Aorta (tissue), 5 donors: ENCODE measurements at regions not wholly inside any gene's neighbourhood (a gene's known extent, or its start where the extent isn't known, plus 50 kb on each side); places are given as distances from the start of the nearest gene placed in this dataset.
"Not testable (repeated sequence)": the region's sequence is repeated elsewhere in the genome, so short reads cannot be mapped to it uniquely, and the experiment has no call there.

ENCODE experiments used
- ATAC-seq: fragments of 200-7000 bp; cut with Tn5 transposase; one replicate; pipeline ENCODE4 v1.9.1; 2022; ENCODE audit warnings: moderate library complexity; ENCODE audit not compliant: low FRiP score
- DNase-seq, 2 donors: peaks; one replicate each; pipeline ENCODE4 v3.0.0-alpha.2; 2020
- H3K27ac ChIP-seq, 2 donors: one replicate each; pipeline ENCODE4 v1.5.1; 2013; ENCODE audit warnings: low read length in 2 of 2, mild to moderate bottlenecking in 2 of 2, moderate library complexity in 2 of 2, control low read depth in 1 of 2, inconsistent platforms in 1 of 2, low read depth in 1 of 2
- H3K27me3 ChIP-seq, 2 donors: one replicate each; pipeline ENCODE4 v1.6.1; 2013; ENCODE audit warnings: control low read depth in 1 of 2, low read length in 1 of 2, mild to moderate bottlenecking in 1 of 2, moderate library complexity in 1 of 2; ENCODE audit not compliant: insufficient read depth in 2 of 2, control insufficient read depth in 1 of 2
- H3K36me3 ChIP-seq, 2 donors: one replicate each; pipeline ENCODE4 v1.6.1; 2013; ENCODE audit warnings: control low read depth in 1 of 2, low read length in 1 of 2, mild to moderate bottlenecking in 1 of 2; ENCODE audit not compliant: insufficient read depth in 2 of 2, control insufficient read depth in 1 of 2
- H3K4me1 ChIP-seq, 2 donors: one replicate each; pipeline ENCODE4 v1.6.1; 2013; ENCODE audit warnings: low read length in 2 of 2, control low read depth in 1 of 2, mild to moderate bottlenecking in 1 of 2, moderate library complexity in 1 of 2; ENCODE audit not compliant: insufficient read depth in 2 of 2, control insufficient read depth in 1 of 2
- H3K4me3 ChIP-seq, 2 donors: one replicate each; pipeline ENCODE4 v1.5.1; 2013; ENCODE audit warnings: low read length in 2 of 2, control low read depth in 1 of 2, mild to moderate bottlenecking in 1 of 2
- H3K9me3 ChIP-seq: one replicate; pipeline ENCODE4 v1.6.1; 2013; ENCODE audit warnings: mild to moderate bottlenecking, low read length; ENCODE audit not compliant: control insufficient read depth
- WGBS, 2 donors: extraction: QIAGEN DNeasy Blood & Tissue Kit; methylation state at CpG; one replicate each; pipeline ENCODE4 v1.1.7; 2013; 5-methylcytosine and 5-hydroxymethylcytosine counted together
- intact Hi-C, 2 donors: fragments of 100-400 bp; cut with DNase I; formaldehyde crosslinking; loops; one replicate each; pipeline versions ENCODE4 v1.14.2 to v1.15.0; 2022
- donor health status: healthy with polysubstance abuse.
- donor health status: Bipolar disorder and iron deficiency.
- donor health status: DM: no; HTN: no; CAD: no.
- donor health status: DM: no; HTN: no; CAD: no.
- donor health status: DM: yes; HTN: yes; CAD: no.

DNA sequence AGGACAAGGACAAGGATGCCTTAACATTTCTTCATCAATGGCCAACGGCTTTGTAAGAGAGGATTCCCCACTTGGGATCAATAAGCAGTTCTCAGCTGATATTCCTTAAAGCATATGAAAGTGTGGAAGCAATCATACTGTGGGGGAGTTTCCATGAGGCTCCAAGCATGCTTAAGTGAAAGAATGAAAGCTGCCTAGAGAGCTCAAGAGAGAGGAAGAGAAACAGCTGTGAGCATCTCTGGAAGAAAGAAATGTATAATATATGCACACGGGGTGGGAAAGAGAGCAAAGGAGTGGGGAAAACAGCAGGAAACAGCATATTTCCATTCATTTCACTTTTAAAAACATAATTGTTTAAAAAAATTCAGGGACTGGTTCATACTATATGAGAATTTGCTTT, 94.7 kb upstream of the WARS2 start:
- Histone ChIP-seq H3K36me3 (peaks cover 0 to 2% of the 10 kb centered on the region in 2 donors), H3K4me3 (no peak overlapping the region), H3K9me3 (peaks cover 1% of the 10 kb centered on the region), H3K4me1 (no peaks in the 10 kb centered on the region), H3K27me3 (no peaks in the 10 kb centered on the region), H3K27ac (no peak overlapping the region)
- ATAC-seq, result no peak
- no peak for DNase-seq
- intact Hi-C loops, result no loop called here
- WGBS, 2 donors, result 77 to 84% methylated on average over 2 of the region's 2 CpGs

DNA sequence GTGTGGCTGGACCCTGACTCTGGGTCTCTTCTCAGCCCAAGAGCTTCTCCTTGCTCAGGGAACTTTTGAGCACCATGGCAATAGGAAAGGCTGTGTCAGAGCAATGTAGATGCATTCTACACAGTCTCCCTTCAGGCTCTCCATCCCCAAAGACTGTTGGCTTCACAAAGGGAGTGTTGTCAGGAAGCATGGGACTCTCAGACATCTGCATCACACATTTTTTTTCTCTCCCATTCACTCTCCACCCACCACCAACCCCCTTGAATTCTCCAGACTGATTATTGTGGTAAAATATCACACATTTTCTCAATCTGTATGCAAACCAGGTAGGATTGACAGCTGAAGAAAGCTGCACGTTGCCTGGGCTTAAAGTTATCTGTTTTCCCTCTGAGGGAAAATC, 105.4 kb upstream of the WARS2 start:
- Histone ChIP-seq H3K4me1 (no peaks in the 10 kb centered on the region), H3K9me3 (no peaks in the 10 kb centered on the region), H3K36me3 (no peaks in the 10 kb centered on the region), H3K27ac (no peak overlapping the region), H3K27me3 (no peaks in the 10 kb centered on the region), H3K4me3 (no peak overlapping the region)
- 29 to 39% methylated on average over 1 of the region's 1 CpG for WGBS, 2 donors
- ATAC-seq (no peak), DNase-seq (no peak)
- intact Hi-C loops, result no loop called here

DNA sequence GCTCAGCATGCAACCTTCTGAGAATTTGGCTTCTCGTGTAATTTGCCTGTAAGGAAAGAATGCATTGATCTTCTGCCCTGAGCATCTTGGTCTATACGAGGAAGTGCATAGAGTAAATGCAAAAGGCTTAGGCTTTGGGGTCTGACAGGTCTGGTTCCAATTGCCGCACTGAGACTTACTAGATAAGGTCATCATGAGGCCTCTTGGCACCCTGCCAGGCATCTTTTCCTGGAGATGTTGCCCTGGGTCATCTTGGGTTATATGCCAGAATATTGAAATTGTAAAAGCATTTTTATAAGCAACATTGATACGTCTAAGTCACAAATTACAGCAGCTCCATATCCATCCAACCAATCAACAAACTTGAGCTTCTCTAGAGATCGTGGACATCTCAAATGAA, 108.8 kb upstream of the WARS2 start:
- Histone ChIP-seq H3K36me3 (no peaks in the 10 kb centered on the region), H3K27me3 (no peaks in the 10 kb centered on the region), H3K9me3 (no peaks in the 10 kb centered on the region), H3K4me3 (no peak overlapping the region), H3K4me1 (no peaks in the 10 kb centered on the region), H3K27ac (no peak overlapping the region)
- WGBS, 2 donors, result 79 to 89% methylated on average over 5 of the region's 5 CpGs
- DNase-seq (no peak), ATAC-seq (no peak)
- intact Hi-C loops, result no loop called here

DNA sequence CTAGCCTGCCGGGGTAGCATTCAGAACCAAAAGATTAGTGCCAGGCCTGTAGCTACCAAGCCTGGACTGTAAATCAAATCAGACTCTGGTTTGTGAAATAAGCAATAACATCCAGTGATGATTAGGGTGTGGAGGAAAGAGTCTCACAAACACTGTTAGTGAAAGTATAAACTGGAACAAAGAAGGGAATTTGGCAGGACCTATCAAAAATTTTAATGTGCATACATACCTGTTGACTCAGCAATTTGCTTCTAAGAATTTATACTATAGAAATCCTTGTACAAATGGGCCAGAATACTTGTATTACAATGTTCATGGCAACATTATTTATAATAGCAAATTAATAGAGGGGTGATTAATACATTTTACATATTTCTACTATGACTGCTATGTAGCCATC, 109.8 kb upstream of the WARS2 start:
- Histone ChIP-seq H3K4me3 (no peak overlapping the region), H3K27me3 (no peaks in the 10 kb centered on the region), H3K36me3 (no peaks in the 10 kb centered on the region), H3K9me3 (no peaks in the 10 kb centered on the region), H3K4me1 (no peaks in the 10 kb centered on the region), H3K27ac (no peak overlapping the region)
- intact Hi-C loops, result no loop called here
- WGBS, 2 donors, result 90 to 93% methylated on average over 1 of the region's 1 CpG
- ATAC-seq (no peak), DNase-seq (no peak)

DNA sequence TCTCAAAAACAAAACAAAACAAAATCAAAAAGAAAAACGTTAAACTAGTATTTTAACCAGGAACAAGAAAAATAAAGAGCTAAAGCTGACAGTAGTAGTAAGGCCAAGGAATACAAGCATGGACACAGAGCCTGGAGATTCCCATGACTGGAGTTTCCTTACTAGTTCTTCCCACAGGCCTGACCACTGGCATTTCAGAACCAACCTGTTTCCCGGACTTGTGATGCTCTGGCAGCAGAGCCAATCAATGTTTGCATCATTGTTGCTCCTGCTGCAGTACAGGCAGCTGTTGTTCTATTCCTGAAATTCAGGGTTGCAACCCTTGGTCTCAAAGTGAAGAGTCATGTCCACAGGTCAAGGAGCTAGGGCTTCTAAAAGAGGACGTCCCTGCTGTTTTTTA, 111.3 kb upstream of the WARS2 start:
- Histone ChIP-seq H3K9me3 (no peaks in the 10 kb centered on the region), H3K27me3 (no peaks in the 10 kb centered on the region), H3K27ac (no peak overlapping the region), H3K4me3 (no peak overlapping the region), H3K36me3 (no peaks in the 10 kb centered on the region), H3K4me1 (no peaks in the 10 kb centered on the region)
- DNase-seq (no peak), ATAC-seq (no peak)
- 56 to 60% methylated on average over 3 of the region's 3 CpGs for WGBS, 2 donors
- intact Hi-C loops, result no loop called here

DNA sequence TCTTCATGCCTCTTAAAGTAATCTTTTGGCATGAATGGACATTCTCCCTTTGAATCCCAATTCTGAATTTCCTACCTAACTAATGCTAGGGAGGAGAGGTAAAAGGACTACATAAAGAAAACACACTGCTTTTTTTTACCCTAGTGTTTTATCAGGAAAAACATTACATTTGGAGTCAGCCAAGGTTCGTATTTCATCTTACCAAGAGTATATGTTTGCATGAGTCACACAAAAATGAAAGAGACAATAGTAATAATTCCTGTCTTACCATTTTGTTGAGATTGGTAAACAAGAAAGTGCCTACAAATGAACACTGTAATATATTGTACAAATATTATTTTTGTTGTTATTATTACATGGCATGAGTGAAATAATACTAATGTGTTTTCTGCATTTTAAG, 112.9 kb upstream of the WARS2 start:
- H3K27ac ChIP-seq, result no peak overlapping the region
- ATAC-seq, result no peak
- no peaks in the 10 kb centered on the region for H3K36me3 ChIP-seq
- intact Hi-C loops, result no loop called here
- H3K9me3 ChIP-seq, result no peaks in the 10 kb centered on the region
- no peak overlapping the region for H3K4me3 ChIP-seq
- 37 to 38% methylated on average over 1 of the region's 1 CpG for WGBS, 2 donors
- no peaks in the 10 kb centered on the region for H3K27me3 ChIP-seq
- no peak for DNase-seq
- H3K4me1 ChIP-seq, result no peaks in the 10 kb centered on the region

DNA sequence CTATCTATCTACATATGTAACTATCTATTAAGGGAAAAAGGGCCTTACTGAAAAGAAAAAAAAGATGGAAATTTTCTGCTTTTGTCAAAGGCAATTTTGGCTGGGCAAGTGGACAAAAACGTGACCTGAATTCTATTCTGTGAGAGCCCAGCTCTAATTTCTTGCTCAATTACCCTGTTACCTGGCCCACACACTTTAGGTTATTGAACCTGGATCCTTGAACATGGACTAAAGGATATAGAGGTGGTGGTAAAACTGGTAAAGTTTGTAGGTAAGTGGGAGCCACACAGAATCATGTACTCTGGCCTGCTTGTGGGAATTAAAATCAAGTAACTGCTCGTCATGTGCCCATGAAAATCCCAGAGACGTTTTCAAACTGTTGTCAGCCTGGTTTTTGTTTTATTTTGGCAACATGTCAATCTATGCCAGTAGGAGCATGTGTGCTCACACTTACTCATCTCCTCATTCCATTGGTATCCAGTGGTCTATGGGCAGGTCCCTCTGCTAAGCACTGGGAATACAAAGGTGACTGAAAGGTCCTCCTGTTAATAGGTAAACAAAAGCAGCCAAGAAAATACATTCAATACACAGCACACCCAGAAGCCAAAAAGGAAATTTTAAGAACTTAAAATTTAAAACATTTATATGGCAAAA, 113.7 kb upstream of the WARS2 start:
- H3K4me3 ChIP-seq, result no peak overlapping the region
- 61 to 65% methylated on average over 3 of the region's 3 CpGs for WGBS, 2 donors
- no peaks in the 10 kb centered on the region for H3K27me3 ChIP-seq
- ATAC-seq, result no peak
- no peaks in the 10 kb centered on the region for H3K36me3 ChIP-seq
- H3K27ac ChIP-seq, result no peak overlapping the region
- no peaks in the 10 kb centered on the region for H3K9me3 ChIP-seq
- intact Hi-C loops, result no loop called here
- no peak for DNase-seq
- no peaks in the 10 kb centered on the region for H3K4me1 ChIP-seq

DNA sequence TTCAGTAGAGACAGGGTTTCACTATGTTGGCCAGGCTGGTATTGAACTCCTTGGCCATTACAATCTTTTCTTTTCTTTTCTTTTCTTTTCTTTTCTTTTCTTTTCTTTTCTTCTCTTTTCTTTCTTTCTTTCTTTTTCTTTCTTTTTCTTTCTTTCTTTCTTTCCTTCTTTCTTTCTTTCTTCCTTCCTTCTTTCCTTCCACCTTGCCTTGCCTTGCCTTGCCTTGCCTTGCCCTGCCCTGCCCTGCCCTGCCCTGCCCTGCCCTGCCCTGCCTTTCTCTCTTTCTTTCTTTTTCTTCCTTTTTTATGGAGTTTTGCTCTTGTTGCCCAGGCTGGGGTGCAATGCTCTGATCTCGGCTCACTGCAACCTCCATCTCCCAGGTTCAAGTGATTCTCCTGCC, 112.5 kb upstream of the HAO2 start:
- ATAC-seq, H3K27ac ChIP-seq, H3K36me3 ChIP-seq, H3K4me1 ChIP-seq, H3K27me3 ChIP-seq, DNase-seq, H3K4me3 ChIP-seq, H3K9me3 ChIP-seq, intact Hi-C loops: not testable (repeated sequence)
- WGBS, 2 donors, result 93 to 94% methylated on average over 1 of the region's 1 CpG

DNA sequence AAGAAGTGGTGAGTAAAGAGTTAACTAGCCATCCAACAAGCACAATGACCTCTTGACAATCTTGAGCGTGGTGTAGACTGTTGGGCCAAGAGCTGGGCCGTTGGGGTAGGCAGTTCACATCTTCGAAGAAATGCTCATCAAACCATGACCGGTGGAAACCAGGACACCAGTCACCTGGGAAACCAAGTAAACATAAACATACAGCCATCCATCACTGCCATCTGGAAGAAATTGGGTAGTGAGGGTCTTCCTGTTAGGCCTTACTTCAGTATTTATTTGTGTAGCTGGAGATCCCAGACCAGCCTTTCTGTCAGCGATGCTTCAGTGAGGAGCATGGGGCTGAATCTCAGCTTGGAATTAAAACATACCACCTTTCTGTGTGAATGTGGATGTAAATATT, 108.1 kb upstream of the HAO2 start:
- Histone ChIP-seq H3K9me3 (no peaks in the 10 kb centered on the region), H3K27me3 (no peaks in the 10 kb centered on the region), H3K36me3 (no peaks in the 10 kb centered on the region), H3K4me1 (no peaks in the 10 kb centered on the region), H3K4me3 (no peak overlapping the region), H3K27ac (no peak overlapping the region)
- DNase-seq (no peak), ATAC-seq (no peak)
- 23 to 24% methylated on average over 5 of the region's 5 CpGs for WGBS, 2 donors
- intact Hi-C loops, result no loop called here
